T1000 (cell line): ENCODE measurements at regions not wholly inside any gene's neighbourhood (a gene's known extent, or its start where the extent isn't known, plus 50 kb on each side); places are given as distances from the start of the nearest gene placed in this dataset.

Experiments used
- DNase-seq: peaks from one replicate; lab custom pipeline; 2025; ENCODE audit warnings: mixed read lengths; lab: John Stamatoyannopoulos, UW

DNA sequence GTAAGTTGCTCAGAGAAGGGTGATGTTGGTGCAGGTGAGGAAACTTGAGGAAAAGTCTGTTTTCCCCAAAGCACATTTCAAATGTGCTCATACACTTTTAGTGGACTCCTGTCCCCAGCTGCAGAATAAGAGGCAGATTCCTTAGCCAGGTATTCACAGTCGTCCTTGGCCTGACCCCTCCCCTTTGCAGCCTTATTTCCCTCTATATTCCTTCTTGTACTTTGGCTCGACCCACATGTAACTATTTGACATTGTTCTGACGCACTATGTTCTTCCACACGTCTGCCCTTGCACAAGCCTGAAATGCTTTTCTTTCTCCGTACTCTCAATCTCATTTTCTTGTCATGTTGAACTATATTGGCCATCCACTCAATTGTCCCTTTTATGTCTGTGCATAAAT lies 498.4 kb upstream of the USP24 start:
- DNase-seq: no peak

DNA sequence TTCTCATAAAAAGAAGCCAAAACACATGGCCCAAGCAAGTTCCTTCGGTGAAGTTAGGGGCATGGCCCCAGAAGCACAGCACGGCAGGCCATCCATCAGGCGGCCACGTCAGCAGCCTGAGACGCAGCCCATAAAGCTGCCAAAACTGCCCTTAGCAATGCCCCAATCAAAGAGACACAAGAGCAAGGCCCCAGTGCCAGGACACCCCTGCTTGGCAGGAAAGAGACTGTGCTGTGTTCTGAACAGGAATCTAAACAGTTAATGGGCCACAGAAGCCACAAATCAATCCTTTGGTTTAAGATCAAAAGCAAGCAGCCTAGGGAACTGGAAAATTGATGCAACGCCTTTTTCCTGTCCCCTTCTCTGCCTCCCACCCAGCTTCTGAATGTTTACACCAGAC lies 497.0 kb upstream of the USP24 start:
- no peak for DNase-seq

DNA sequence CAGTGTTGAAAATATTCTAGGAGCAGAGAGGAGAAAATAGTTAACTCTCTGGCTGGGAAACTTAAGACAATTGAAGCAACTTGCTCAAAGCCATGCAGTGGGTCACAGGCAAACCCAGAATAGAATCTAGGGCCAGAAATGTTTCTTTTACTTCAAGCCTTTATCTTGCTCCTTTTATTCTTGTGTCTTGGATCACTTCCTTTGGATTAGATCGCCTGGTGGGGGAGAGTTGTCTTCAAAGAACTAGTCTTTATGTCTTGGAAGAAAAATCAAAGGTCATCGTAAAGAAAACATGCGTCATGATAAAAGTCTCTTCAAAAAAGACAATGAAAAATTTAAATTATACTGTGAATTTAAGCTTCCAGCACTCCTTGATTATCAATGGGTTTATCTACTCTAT lies 493.6 kb upstream of the USP24 start:
- no peak for DNase-seq

DNA sequence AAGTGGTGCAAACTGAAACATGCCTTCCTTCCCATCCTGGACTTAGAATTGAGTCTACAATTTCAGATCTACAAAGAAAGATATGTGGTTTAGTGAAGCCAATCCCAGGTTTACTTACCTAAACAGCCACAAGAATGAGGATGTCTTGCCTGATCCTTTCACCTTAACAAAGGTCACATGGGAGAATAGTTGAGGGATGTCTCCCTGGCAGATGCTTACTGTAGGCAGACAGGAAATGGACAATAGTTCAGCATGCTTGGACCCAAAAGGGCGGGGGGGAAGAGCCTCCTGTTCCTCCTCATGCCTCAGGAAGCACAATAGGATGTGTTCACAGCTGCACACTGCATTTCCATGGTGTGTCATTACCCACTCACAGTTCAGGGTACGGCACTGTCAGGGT lies 492.7 kb upstream of the USP24 start:
- DNase-seq: no peak

DNA sequence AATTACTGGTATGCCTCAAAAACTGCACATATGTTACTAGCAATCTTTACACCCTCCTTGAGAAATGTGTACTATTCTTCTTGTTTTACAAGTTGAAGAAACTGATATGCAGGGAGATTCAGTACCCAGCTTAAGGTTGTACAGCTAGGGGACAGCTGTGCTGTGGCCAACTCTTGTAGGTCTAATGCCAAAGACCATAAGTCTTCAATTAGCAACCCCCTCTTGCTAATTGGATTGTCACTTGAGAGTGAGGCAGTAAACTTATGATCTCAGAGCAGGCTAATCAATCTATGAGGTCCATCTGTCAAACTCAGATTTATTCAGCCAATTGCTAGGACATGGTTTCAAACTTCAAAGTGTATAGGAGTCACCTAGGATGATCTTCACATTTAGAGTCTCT lies 492.0 kb upstream of the USP24 start:
- no peak for DNase-seq

DNA sequence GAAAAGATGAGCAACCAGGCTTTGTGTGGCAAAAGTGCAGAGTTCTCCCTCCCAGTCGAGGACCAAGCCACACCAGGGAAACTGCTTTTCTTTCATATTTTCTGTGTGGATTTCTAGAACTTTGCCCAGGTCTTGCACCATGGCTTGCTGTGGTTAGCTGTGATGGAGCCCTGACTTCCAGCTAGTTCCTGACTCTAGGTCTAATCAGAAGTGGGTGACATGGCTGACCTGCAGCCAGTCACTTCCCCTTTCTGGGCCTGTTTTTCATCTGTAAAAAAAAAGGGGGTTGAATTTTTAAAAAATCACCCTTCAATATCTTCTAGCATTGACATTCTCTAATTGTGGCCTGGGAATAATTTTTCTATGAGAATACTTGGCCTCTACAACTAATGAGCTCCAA lies 491.2 kb upstream of the USP24 start:
- DNase-seq: no peak

DNA sequence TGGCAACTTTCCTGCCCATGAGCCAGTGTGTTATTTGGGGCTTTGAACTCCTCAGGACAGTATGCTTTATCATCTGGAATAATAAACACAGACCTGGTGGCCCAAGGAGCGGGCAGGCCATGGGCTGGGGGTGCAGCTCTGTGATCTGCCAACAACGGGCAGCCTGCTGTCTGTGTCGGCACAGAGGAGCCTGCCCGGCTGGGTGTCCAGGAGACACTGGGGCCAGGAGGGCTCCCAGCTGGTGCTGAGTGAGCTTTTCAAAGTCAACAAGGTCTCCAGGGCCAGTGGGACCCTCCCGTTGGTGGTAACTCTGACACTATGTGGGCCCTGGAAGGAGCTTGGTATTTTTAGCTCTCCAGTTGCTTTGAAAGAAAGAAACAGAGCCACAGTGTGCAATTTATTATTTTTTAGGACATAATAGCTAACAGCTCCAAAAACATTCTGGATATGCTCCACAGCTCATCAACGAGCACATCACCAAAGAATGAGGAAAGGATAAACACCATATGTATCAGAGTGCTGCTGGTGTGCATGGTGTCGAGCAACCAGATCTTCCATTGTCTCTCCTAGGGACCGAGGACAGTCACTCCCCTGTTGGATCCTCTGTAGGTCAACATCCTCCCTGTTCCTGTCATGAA lies 488.7 kb upstream of the USP24 start:
- no peak for DNase-seq

DNA sequence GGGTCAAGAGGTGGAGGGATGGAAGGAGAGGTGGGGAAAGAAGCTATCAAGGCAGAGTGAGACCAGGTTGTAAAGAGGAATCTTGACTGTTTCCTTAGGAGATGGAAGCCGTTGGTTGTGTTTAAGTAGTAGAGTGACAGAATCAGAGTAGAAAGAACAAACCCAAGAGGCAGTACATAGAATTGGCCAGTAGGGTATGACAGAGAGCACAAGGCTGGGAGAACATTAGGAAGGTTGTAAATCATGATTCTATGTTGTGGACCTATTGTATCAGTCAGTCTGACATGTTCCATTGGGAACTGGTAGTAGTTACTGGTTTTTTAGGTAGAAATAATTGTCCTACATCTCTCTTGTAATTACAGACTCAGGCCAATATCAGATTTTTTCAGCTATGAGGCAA lies 486.9 kb upstream of the USP24 start:
- DNase-seq: no peak

DNA sequence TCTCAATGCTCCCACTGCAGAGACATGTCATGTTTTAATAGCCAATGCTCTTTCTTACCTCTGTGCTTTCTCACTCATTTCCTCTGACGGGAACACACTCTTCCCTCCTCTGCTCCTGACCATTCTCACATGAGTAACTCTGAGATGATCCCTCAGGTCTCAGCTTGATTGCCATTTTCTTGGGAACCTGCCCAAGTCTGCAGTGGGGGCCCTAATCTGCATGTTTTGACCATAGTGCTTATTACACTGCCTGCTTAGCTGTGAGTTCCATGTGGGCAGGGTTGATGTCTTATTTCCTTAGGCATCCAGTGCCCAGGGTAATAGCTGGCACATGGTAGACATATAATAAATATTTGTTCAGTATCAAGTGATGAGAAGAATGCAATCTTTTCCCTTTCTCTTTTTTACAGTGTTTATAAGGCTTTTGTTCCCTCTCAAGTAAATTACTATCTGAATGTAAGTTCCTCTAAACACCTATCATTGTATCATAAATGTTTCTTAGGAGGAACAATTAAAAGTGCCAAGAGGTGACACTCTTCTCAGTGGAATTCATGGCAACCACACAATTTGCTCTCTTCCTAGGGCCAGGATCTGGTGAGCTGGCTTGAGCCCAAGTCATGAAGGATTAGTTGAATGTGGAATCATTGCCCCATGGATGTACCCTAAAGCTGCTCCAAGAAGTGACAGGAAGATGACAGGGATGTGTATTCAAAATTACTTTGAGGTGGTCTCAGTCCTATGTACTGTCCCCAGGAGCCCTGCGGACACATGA lies 485.4 kb upstream of the USP24 start:
- DNase-seq: no peak

DNA sequence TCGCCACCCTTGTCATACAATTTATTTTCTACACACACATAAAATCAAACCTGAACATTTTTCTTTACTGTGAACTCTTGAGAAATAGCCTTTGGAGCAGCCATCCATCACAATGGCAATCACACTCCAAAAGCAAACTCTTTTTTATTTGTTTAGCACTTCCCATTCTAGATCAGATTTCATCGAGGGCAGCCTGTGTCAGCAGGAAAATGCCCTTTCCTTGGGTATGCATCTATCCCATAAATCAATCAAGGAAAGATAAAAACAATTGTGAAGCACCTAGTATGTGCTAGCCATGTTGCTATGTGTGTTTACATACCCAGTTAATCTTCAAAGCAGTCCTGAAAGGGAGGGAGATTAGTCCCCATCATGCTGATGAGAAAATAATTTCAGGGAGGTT lies 484.1 kb upstream of the USP24 start:
- no peak for DNase-seq

DNA sequence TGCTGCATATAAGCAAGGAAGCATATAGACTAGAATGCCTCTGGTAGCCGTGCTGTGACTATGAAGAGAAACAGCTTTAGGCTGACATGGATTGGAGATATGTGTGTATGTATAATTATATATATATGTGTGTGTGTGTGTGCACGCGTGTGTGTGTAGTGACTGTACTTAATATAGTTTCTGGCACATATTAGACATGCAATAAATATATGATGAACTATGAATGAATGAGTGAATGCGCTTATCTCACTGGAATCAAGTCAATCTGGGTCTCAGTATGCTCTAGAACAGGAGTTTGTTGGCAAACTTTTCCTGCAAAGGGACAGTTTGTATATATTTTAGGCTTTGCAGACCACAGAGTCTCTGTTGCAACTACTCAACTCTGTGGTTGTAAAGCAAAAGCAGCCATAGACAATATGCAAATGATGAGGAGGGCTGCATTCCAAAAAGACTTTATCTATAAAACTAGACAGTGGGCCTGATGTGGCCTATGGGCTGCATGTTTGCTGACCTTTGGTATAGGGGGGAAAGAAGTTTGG lies 482.9 kb upstream of the USP24 start:
- no peak for DNase-seq

DNA sequence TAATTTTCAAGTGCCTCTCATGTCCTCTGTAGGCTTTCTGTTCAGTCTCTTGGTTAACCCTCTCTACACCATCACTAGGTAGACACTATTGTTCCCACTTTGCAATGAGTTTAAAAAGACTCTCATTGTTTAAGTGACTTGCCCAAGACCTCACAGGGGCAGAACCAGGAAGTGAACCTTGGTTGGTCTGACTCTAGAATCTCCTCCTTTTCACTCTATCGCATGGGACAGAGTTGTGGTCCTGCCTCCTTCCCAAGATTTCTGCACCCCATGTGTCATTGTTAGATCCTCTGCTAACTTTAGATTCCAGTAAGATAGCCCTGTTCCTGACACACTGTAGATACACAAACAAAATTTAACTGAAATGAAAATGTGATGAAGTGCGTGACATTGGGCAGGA lies 481.7 kb upstream of the USP24 start:
- DNase-seq: no peak

DNA sequence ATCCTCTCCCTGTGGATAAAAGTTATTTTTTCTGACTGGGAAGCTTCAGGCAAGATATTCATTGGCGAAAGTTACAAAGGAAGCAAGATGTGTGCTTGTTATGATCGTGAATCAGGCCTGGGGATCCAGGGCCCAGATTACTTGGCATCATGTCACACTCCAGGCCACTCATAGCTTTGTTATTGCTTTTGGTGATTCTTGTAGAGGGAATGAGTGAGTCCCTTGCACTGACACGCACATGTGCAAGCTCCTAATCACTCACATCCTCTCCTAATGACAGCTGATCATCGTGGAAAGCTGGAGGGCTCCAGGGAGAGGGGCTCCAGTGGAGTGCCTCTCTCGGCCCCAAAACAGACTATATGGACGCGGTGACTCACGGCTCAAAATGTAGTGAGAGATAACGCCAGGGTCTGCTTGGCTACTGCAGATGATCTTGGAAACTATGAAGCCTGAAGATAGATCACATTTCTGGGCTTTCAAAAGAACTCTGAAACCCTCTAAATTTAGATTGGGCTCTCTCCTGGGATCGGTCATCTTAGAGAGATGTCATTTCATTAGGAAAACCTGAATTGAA lies 481.1 kb upstream of the USP24 start:
- peak; percentile 59 for DNase-seq

DNA sequence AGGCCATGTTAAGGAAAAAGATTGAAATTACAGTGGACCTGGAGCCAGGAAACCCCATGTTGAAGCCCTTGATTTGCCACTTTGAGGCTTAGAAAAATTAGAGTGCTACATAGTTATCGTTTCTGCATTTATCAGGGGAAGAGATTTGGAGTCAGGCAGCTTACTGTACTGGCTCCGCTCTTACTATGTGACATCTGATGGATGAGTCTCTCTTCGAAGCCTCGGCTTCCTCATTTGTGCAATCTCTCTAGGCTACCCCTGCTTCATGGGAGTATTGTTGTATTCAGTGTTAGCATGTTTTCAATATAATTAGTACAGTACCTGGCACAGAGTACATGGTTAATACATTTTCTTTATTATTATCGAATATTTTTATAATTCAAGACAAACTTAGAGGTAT lies 480.4 kb upstream of the USP24 start:
- DNase-seq: no peak

DNA sequence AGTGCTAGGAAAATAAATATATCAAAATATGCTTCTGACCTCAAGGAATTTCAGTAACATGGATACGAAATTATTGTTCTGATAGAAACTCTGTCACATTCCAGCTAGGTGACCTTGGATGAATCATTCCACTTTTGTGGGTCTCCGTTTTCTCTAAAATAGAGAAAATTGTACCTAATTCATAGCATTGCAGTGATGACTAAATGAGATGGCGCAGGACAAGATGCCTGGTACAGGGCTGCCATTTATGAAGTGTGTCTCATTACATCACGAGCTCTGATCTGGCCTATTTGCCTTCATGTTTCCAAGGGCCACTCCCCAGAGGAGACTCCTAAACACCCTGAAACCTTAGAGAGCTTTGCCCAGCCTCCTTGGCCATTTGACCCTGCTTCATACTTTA lies 480.0 kb upstream of the USP24 start:
- DNase-seq: no peak

DNA sequence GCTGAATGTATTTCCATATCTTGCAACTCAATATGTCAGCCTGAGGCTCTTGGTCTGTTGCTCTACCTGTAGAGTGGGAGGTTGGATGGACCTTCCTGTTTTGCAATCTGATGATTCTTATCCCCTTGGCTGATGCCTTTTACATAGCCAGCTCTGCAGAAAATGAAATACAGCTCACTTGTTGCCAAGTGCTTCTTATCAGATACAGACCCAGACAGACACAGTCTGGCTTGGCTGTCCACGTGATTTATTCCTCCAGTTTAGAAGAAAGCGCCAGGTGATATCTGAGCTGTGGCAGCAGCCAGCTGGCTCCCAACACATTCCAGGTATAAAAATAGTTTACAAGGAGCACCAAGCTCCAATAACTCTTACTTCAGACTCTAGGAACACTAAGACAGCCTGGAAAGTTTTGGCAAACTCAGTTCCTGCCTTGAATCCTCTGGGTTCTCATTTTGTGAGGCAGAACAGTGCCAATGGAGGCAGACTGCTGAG lies 479.2 kb upstream of the USP24 start:
- no peak for DNase-seq

DNA sequence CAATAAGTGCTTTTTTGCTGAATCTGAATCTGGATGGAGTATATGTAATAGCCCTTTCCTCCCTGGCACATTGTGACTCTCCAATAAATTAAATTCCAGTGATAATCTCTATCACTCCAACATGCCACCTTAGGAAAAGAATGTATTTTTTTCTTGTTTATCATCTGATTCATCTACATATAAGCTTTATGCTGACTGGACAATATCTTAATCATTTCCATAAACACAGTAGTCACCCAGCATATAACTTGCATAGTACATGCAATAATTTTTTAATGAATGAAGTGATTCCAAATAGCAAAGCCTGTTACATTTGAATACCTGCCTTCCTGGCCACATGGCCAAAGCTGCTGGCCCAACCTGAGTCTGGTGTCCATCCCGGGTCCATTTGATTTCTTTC lies 477.6 kb upstream of the USP24 start:
- no peak for DNase-seq

DNA sequence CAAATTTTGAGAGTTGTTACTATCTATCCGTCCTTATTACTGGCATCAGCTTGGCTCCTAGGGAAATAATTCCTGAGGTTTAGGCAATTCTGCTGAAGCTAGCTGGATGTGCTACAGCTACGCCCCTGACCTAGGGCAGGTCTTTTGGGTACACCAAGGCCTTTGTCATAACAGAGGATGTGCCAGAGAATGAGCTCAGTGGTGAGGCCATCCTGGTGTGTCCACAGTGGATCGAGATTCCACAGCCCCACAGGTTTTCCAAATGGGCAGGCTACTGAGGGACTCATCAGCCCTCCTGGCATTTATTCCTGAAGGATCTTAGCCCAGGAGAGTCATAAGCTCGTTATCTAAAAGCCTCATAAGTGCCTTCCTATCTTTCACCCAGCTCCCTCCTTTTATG lies 475.2 kb upstream of the USP24 start:
- no peak for DNase-seq

DNA sequence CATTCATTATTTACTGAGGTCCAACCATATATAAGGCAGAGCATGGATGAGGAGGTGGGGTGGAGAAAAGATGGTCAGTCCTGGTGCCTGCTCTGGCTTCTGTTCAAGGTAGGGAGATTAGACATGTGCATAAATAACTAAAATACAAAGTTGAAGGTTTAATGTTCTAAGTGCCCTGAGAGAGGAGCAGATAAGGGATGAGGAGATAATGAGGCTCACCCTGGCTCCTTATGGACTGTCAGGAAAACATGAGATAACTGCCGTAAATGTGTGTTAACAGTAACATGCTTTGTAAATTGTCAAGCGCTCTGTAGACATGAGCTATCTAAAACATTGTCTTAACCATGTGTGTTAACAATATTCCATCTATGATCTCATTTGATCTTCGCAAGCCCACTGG lies 474.6 kb upstream of the USP24 start:
- DNase-seq: no peak

DNA sequence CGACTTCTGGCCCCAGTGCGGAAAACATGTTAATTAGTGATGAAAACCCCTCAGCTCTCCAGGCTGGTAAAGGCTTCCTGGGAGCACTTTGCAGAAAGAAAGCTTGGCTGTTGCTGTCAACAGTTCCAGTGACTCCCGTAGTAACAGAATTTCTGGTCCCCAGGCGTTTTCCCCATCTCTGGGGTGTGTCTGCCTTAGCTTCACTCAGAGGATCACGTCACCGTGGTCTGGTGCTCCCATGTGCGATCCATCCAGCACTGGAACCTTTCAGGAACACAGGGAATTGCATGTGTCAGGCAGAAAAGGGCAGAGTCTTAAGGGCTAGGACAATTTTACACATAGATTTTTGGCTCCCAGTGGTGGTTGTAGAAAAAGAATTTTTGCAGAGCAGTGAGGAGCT lies 470.4 kb upstream of the USP24 start:
- DNase-seq: no peak

DNA sequence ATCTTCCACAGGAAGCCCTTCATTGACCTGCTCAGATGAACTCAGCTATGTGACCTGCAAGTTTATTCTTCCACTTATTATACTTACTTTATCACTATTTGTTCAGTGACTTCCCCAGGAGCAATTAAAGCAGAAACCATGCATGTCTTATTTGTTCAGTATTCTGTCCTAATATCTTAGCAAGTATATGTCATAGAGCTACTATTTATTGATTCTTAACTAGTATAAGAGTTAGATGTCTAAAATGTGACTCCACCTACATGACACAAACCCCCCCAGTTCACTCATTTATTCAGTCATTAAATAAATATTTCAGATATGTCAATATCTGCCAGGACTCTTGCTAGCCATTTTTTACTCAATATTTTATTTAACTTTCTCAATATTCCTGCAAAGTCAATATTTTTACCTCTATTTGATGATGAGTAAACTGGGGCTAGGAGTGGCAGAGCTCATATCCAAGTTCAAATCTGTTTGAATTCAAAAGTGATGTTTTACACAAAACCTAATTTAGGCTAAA lies 469.0 kb upstream of the USP24 start:
- DNase-seq: no peak

DNA sequence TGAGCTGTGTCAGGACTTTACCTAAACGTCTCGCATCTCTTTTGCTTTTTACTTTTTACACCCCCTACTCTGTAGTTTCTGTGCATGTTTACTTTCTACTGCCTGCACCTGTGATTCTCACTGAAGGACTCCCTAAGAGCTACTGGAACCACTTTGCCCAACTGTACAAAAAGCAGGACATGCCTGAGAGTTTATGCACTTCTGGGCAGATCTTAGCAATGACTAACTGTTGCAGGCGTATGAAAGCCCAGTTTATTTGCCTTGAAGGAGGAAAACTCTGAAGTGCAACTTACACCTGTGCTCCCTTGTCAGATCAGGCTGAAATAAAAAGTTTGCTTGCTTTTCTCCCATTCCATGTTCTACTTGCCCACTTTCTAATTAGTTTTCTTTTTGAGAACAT lies 467.0 kb upstream of the USP24 start:
- DNase-seq: no peak

DNA sequence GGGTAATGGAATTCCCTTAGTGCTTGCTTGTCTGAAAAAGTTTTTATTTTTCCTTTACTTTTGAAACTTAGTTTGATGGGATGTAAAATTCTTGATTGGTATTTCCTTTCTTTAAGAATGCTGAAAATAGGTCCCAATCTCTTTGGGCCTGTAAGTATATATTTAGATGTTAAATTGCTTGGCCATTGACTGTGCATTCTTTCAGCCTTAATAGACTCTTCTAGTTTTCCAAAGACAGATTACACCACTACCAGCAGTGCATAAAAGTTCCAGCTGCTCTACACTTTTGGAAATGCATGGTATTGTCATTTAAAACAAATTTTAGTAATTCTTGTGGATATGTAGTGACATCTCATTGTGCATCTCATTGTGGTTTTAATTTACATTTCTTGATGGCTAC lies 464.8 kb upstream of the USP24 start:
- no peak for DNase-seq
